HS-27A (cell line): ENCODE measurements at regions not wholly inside any gene's neighbourhood (a gene's known extent, or its start where the extent isn't known, plus 50 kb on each side); places are given as distances from the start of the nearest gene placed in this dataset.

Source experiments
- DNase-seq: peaks from one replicate; pipeline ENCODE4 v3.0.0-alpha.2; 2012; ENCODE audit warnings: low read depth, missing footprints

DNA sequence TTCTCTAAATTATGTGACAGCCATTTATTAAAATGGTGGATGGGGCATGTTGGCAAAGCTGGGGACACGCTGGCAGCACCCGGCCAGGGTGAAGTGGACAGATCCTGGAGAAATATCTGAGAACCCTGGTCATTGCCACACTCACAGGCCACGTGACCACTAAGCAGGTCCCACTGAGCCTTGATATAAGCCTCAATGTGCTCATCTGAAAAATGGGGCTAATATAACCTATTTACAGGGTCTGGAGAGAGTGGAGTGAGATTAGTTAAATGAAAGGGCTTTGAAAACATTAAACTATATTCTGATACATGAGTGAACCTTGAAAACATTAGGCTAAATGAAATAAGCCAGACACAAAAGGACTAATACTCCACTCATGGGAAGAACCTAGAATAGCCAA, 108.9 kb downstream of the RBFOX3 start:
- no peak for DNase-seq

DNA sequence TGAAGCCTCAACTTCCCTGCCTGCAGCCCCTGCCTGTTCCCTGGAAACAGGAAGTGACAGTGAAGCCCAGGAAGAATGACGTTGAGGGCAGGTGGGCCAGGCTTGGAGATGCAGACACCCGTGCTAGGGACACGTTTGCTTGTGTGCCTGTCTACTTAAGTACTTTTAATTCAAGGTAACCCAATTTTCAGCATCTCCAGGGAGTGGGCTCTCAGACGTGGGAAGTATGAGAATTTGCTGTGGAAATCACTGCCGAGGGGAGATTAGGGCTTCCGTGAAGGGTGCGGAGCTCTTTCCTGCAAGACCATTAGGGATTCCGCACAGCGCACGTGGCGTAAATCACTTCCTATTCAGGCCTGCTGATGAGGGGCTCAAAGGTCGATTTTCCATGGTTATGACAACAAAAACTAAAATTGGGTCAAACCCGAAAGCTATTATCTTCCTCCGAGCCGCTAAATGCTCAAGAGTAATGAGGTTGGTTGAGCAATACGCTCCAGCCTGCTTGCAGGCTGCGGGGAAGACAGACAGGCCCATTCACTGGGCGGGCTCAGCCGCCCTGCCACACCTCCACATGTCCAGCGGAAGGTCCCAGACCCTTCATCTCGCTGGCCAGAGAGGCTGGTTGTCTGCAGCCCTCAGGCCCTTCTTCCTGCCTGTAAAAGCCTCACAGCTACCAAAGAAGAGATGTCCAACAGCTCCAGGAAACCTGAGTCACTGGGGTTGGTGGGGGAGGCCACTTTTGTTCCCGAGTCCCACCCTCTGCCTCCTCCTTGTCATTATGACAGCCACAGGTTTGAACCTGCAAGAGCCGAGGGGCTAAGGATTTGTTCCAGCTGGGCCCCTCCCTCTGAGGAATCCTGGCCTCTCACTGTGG, 109.9 kb downstream of the RBFOX3 start:
- DNase-seq: no peak

DNA sequence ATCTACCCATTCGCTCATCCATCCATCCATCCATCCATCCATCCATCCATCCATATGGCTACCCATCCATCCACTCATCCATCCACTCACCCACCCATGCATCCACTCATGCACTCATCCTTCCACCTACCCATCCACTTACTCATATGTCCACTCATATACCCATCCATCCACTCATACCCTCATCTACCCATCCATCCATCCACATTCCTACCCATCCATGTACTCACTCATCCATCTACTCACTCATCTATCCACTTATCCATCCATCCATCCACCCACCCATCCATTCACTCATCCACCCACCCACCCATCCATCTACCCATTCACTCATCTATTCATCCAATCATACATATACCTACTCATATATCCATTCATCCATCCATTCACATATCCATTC, 112.0 kb downstream of the RBFOX3 start:
- no peak for DNase-seq

DNA sequence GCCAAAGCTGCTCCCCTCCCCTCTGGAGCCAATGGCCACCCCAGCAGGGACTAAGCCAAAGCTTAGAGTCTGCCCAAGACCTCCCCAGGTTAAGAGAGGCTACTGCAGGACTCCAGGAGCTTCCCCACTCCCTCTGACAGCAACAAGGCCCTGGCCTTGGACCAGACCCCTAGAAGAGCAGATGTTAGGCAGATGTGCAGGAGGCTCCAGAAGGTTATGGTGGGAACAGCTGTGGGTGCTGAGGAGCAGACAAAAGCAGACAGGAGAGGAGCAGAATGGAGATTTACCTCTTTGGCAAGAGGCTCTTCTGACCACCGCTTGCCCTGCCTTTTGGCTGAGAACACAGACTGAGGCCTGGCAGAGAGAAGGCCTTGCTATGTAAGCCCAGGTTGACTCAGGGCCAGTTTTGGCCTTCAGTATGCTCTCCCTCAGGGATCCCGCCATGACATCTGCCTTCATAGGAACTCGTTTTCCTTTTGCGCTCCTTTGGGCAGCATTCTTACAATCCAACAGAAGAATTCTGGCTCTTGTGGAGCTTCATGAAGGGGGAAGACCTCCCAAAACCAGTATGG, 113.0 kb downstream of the RBFOX3 start:
- no peak for DNase-seq

DNA sequence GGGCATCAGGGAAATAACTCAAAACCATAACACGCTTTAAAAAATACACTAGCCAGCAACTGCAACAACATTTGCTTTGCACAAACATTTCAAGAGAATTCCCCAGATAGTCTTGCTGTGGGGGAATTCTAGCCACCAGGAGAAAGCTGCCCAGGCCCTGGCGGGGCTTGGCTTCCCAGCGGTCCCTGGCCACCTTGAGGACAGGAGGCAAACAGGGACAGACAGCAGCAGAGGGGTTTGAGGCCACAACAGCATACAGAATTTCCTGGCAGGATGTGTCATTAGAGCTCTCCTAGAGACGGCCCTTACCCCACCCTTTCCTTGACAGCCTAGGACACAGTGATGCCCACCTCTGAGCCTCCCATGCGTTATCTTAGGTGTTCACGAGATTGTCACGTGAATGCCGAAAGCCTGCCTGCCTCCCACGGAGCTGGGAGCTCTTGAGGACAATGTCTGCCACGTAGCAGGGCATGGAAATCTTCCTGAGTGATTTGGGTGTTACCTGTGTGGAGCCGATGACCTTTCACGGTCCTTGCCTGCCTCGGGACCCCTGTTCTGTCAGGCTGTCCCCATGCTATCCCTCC, 114.3 kb downstream of the RBFOX3 start:
- DNase-seq: no peak

DNA sequence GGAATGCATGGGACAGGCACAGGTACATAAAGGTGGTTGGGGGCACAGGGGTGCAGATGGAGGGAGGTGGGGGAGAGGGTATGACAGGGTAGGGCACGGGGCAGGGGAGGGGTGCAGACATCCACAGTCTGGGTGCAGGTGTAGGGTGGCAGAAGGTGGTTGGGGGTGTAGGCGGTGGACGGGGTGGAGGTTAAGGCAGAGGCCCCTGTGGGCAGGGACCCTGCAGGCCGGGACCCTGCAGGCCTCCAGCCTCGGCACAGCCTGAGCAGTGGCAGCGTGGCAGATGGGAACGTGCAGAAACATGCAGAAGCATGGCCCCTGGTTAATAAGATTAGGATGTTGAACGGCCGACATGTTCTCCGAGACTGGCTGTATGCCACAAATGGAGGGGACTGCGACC, 115.2 kb downstream of the RBFOX3 start:
- no peak for DNase-seq

DNA sequence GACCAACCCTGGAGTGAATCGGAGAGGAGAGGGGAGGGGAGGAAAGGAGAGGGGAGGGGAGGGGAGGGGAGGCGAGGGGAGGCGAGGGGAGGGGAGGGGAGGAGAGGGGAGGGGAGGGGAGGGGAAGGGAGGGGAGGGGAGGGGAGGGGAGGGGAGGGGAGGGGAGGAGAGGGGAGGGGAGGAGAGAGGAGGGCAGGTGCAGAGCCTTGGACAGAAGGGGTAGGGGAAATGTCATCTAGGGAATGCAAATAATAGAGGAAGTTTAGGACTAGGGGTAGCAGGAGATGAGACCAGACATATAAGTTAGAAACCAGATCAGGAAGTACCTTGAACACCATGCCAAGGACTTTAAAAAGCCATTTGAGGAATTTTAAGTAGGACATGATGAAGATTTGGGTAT, 119.8 kb downstream of the RBFOX3 start:
- DNase-seq: no peak

DNA sequence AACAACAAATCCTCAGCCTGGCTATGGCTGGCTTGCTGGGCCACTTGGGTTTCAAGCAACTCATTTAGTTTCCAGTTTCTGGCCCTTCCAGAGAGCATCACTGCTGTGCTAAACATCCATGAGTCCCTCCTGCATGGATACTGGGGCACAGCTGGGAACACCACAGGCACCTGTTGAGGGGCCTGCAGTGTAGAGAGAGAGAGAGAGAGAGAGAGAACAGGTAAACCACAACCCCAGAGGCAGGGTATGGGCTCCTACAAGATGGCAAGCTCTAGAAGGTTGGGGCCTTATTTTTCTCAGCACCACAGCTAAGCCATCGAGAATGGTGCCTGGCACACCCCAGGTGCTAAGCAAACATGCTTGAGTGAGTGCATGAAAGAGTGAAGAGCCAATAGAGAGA, 120.3 kb downstream of the RBFOX3 start:
- no peak for DNase-seq

DNA sequence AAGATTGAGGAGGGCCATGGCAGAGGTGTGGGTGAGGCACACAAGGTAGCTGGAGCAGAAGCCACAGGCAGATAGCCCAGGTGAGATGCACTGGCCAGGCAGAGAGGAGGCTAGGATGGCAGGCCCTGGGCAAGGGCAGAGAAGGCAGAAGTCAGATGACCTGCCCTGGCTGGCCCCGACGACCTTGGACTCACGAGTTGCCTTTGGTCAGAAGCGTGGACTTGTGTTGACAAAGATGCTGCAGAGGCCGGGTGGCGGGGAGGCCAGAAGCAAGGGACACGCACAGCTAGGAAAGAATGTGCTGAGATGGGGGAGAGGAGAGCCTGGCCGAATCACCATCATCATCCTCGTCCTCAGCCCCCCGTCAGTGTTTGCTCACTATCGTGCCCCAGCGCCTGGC, 123.7 kb downstream of the RBFOX3 start:
- DNase-seq: no peak

DNA sequence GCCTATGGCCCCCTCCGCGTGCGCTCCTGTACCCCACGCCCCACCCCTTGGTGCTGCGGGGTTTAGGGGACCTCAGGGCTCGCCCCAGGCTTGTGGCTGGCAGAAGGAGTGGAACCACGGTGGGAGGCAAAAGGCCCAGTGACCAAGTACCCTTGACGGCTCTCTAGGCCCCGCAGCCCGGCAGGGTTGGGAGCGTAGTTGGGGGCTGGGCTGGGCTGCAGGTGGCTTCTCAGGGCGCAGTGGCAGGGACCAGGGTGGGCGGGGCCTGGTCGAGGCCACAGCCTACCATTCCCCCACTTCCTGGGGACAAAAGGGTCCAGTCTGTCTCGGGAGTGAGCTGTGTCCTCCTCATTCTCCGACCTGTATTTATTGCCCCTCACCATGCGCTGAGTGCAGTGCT, 124.9 kb downstream of the RBFOX3 start:
- DNase-seq: no peak

DNA sequence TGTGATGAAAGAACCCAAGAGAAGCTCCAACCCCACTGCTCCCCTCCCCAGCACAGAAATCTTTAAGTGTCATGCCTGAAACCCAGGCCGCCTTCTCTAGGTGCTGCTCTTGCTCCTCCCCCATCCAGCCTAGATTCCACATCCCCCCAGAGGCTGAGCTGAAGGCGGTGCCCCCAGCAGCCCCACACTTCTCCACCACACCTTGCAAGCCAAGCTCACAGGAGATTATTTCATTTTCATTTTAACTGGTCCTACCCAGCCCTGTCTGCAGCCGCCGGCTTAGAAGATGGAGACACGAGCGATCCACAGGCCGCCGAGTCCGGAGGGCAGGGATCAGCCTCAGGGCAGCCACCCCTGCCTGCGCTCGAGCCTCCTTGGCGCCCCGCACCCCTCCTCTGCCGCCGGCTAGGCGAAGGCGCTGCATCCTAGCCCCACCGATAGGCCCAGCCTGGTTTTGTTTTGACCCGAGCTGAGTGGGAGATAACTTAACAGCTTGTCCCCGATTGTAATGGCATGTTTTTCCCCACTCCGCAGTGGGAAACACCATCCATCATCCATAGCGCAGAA, 125.3 kb downstream of the RBFOX3 start:
- DNase-seq: no peak

DNA sequence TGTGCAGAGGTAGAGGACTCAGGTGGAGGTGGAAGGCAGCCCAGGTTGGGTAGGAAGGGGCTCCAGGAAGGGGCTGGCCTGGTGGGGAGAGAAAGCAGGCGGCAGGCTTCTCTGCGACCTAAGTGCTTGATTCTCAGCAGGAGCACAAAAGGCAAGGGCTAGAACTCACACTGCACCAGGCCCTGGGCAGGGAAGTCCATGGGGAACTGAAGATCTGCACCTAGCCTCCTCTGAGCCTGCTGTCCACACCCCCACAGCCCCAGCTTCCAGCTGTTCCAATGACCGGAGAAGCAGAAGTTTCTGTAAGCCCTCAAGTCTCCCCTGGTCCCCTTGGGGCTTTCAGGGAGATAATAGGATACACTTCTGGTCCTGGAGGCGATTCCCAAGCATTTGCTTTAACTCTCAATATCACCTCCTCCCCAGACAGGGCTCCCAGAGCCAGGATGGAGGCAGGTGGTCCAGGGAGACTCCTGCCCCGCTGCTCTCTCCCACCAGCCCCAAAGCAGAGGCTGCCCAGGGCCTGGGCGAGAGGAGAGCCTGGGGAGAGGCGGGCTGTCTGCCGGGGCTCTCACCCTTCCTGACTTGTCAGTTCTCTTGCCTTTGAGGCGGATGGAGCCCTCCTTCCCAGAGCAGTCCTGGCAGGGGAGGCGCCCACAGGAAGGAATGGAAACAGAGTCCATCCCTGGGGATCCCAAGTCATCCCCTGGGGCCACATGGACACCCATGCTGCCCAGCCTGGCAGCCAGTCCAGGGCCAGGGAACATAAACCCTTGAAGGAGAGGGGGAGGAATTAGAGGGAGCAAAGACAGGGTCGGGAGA, 126.0 kb downstream of the RBFOX3 start:
- no peak for DNase-seq

DNA sequence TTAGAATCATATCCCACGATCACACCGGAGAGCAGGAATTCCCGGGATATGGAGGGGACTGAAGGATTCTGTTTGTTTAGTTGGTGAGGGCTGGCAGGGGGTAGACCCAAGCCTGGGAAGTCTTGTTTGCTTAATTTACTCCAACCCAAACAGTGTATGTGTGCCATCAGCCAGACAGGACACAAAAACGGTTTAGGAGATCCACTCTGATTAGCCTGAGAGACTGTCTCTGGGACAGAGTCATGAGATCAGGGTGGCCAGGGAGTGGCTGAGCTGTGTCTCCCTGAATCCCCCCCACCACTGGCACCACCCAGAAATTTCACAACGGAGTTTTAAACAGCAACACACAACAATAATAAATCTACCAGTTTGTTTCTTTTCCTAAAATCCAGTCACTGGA, 127.0 kb downstream of the RBFOX3 start:
- no peak for DNase-seq

DNA sequence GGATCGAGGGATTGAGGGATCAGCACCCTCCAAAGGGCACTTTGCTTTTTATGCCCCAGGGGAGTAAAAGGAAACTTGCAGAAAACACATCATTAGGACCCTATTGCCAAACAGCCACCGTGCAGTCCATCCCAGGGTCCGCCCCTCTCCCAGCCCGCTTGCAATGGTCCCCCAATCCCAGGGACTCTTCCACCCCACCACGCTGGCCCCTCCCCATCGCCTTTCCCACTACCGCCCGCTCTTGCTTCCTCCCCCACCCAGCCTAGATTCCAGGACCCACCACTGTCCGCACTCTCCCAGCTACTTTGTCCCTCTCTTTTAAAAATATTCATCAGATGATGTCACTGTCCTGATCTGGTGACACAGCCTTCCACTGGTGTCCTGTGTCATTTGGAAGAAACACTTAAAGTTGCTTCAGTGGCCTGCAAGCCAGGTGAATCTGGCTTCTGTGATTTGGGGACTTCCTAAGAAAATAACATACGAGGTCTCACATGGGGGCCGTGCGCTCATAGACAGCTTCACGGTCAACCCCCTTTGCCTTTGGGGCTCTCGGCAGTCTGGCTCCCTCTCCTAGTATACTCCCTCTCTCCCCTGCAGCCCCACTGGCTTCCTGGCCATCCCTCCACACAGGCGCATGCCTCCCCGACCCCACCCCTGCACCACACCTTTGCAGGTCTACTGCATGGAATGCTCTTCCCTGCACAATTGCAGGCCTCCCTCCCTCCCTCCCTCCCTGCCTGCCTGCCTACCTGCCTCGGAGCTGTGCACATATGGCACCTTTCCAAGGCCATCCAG, 127.9 kb downstream of the RBFOX3 start:
- DNase-seq: no peak

DNA sequence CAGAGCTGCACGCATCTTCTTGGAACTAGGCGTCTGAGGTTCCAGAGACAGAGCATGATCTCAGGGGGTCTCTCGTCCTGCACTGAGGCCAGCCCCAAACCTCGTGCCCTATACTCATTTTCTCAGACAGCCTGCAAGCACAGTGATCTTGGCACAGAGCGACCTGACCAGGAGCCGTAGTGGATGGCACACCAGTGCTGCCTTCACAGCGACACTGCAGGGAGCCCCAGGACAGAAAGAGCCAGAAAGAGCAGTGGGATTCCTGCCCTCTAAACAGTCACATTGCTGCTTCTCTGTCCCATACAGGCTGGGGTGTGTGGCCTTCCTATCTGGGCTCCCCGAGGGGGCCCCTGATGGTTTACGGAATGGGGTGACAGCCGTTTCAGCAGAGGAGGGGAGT, 131.0 kb downstream of the RBFOX3 start:
- DNase-seq: no peak

DNA sequence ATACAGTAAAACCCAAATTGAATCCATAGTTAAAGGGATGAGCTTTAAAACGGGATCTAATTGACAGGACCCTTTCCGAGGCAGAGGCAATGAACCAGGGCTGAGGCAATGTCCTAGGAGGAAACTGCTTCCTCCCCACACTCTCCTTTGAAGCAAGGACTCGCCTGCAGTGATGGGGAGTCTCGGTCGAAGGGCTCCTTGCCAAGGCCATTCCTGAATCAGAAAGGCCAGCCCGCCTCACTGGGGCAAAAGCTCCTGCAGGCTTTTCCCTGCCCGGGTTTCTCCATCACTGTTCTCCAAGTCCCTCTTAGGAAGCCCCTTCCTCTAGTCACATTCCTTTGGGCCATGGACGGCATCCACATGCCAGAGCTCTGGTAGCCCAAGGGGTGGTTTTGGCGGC, 132.0 kb downstream of the RBFOX3 start:
- DNase-seq: no peak

DNA sequence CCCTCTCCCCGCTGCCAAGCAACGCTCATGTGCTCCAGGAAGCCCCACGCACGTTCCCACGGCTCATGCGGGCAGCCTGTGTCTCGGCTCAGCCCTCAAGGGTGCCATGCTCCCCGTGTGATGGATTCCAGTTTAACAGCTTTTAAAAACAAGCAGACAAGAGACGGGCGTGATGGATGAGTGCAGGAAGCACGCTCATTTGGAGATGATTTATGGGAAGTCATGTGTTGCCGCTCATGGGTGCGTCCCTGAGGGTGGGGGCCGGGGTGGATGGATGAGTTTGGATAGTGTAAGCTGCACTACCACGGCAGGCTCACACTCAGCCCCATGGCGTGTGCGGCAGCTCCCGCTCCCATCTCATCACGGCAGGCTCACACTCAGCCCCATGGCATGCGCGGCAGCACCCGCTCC, 132.8 kb downstream of the RBFOX3 start:
- DNase-seq: no peak

DNA sequence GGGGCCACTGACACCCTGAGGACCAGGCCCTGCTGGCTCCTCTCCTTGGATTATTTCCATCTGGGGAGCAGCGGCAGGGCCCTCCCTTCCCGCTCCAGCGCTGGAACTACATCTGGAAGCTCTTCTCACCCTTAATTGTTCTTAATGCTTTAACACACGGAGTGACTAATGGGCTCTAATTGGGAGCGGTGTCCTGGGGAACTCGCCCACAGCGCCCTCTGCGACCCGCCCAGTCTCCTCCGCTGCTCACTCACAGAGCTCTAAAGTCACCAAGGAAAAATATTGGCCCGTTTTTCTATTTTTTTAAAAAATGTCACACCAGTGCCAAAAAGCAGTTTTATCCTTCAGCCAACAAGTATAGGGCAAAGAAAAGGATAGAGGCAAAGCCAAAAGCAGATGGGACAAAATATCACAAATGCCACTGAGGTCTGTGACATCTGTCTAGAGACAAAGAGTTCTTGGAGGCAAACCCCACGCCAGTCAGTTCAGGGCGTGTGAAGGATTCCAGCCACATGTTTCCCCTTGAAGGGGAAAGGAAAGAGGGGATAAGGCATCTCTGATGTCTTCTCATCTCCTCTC, 134.7 kb downstream of the RBFOX3 start:
- no peak for DNase-seq

DNA sequence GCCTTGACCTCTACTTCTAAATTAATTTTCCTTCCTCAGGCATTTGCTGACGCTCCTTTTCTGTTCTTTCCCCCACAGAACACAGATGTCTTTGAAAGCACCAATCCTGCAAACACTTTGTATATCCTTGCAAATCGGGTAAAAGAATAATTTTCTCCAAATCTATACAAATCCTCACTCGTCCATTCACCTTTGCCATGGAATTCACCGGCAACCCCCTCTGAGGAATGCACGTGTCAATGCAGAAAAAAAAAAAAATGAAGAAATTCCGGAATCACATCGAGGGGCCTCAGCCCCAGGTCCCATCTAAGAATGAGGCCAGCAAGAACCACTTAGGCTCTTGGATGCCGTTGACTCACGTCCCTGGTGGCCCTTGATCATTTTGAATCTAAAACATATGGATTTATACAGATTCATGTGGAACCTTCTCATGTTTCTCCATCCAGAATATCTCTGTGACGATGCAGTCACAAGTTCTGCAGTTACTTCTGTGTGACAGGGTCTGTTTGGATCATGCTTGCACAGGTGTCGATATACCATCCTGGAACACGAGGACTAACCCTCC, 136.9 kb downstream of the RBFOX3 start:
- no peak for DNase-seq

DNA sequence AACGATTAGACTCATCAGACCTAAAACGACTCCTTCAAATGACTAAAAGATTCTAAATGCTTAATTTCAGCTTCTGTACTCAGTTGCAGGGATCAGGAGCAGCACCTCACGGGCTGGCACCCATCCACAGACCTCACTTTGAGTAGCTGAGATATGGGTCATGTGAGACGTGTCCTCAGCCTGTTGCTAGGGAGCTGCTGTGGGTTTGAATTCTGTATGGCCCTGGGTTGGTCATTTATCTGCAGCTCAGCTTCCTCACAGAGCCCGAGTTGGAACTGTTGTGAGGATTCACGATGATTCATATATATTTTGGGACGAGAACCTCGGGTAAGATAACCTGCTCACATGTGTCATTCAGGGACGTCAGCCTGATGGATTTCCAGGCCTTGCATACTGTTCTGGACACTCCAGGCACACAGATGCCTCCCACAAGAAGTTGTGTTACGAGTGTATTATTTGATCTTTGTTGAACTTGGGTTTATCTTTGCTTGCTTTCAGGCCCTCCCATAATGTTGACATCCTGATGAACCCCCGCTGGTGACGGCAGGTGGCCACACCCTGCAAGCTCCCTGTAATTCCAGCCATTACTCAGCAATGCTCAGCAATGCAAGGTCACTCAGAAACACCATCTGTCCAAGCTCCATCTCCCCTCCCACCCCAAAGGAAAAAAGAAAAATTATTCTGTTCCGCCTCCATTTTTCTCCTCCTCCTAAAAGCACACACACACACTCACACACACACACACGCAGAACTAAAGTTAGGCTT, 137.6 kb downstream of the RBFOX3 start:
- no peak for DNase-seq
